ENCODE measurements at regions not wholly inside any gene's neighbourhood (a gene's known extent, or its start where the extent isn't known, plus 50 kb on each side); places are given as distances from the start of the nearest gene placed in this dataset.

DNA sequence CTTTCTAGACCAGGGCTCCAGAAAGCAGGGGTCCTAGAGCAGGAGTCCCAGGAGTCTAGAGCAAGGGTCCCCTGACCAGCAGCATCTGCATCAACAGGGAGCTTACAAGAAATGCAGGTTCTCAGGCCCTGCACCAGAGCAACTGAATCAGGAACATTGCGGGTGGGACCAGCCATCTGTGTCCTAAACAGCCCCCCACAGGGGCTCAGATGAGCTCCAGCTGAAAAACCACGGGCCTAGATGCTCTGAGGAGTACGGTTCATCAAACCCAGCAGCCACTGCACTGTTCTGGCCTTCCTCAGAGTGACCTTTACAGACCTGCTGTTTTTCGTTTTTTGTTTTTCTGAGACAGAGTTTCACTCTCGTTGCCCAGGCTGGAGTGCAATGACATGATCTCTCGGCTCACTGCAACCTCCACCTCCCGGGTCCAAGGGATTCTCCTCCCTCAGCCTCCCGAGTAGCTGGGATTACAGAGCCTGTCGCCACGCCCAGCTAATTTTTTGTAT, 438.2 kb downstream of the SOX9 start:
- TF ChIP-seq, protein P1, sequence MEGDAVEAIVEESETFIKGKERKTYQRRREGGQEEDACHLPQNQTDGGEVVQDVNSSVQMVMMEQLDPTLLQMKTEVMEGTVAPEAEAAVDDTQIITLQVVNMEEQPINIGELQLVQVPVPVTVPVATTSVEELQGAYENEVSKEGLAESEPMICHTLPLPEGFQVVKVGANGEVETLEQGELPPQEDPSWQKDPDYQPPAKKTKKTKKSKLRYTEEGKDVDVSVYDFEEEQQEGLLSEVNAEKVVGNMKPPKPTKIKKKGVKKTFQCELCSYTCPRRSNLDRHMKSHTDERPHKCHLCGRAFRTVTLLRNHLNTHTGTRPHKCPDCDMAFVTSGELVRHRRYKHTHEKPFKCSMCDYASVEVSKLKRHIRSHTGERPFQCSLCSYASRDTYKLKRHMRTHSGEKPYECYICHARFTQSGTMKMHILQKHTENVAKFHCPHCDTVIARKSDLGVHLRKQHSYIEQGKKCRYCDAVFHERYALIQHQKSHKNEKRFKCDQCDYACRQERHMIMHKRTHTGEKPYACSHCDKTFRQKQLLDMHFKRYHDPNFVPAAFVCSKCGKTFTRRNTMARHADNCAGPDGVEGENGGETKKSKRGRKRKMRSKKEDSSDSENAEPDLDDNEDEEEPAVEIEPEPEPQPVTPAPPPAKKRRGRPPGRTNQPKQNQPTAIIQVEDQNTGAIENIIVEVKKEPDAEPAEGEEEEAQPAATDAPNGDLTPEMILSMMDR (IDR thresholded peaks at IDR 0.05; ENCODE audit: insufficient read depth, low read length, poor library complexity, severe bottlenecking) = no peak
- no peak for TF ChIP-seq EZH2phosphoT487 (conservative IDR thresholded peaks at IDR 0.05; ENCODE audit: low read length)
